GM23248 (cell line): ENCODE measurements at regions not wholly inside any gene's neighbourhood (a gene's known extent, or its start where the extent isn't known, plus 50 kb on each side); places are given as distances from the start of the nearest gene placed in this dataset.

ENCODE experiments used
- EZH2 ChIP-seq: fragments of 200-600 bp; sonication (generic); IDR thresholded peaks from 2 replicates; pipeline ENCODE4 v1.6.1; 2018; ENCODE audit warnings: antibody characterized with exemption, mild to moderate bottlenecking; ENCODE audit not compliant: insufficient read depth, poor library complexity, severe bottlenecking
- EZH2phosphoT487 ChIP-seq: fragments of 200-600 bp; sonication (generic); IDR thresholded peaks from 2 replicates; pipeline ENCODE4 v1.6.1; 2018; ENCODE audit warnings: antibody characterized with exemption, moderate library complexity, mild to moderate bottlenecking, low read depth; ENCODE audit not compliant: insufficient read depth

- TF ChIP-seq EZH2phosphoT487 (no peak), EZH2 (no peak)
These were observed 221.7 kb downstream of the ALG10B start for GRCh38 chr12:38538319-38538718.
